ENCODE measurements at regions not wholly inside any gene's neighbourhood (a gene's known extent, or its start where the extent isn't known, plus 50 kb on each side); places are given as distances from the start of the nearest gene placed in this dataset.

GRCh38 chr4:19348746-19349145 lies 903.0 kb upstream of the SLIT2 start:
- H3K27me3 Mint-ChIP-seq (ENCODE audit: low read depth in 3 of 3), result no peaks in the 10 kb centered on the region

GRCh38 chr4:19346636-19347035 lies 905.1 kb upstream of the SLIT2 start:
- Histone ChIP-seq H2AFZ (ENCODE audit: insufficient read depth, low read depth, low read length, poor library complexity, severe bottlenecking) (no peak overlapping the region), H3K36me3 (replicated peaks in 1 of 2; ENCODE audit: control insufficient read depth in 1 of 2, insufficient read depth in 2 of 2, low read length in 2 of 2) (no peaks in the 10 kb centered on the region), H3K79me2 (ENCODE audit: insufficient read depth, low read length) (no peaks in the 10 kb centered on the region), H3K4me1 (ENCODE audit: control insufficient read depth in 1 of 2, insufficient read depth in 2 of 2, low read length in 2 of 2) (no peaks in the 10 kb centered on the region), H3K9ac (ENCODE audit: insufficient read depth, low read length, poor library complexity, severe bottlenecking) (no peak overlapping the region), H3K27me3 (ENCODE audit: control insufficient read depth in 2 of 2, insufficient read depth in 2 of 2, low read length in 2 of 2) (no peaks in the 10 kb centered on the region), H3K4me2 (replicated peaks; ENCODE audit: extremely low read depth, low read length, poor library complexity, severe bottlenecking) (no peak overlapping the region), H3K27ac (ENCODE audit: low read depth in 1 of 2, low read length in 2 of 2) (no peak overlapping the region), H4K20me1 (ENCODE audit: insufficient read depth, low read length) (no peaks in the 10 kb centered on the region), H3K4me3 (replicated peaks in 1 of 3; ENCODE audit: low read depth in 2 of 3, low read length in 3 of 3) (no peak overlapping the region), H3K9me3 (replicated peaks in 1 of 2; ENCODE audit: control insufficient read depth in 1 of 2, insufficient read depth in 1 of 2, low read length in 2 of 2) (no peaks in the 10 kb centered on the region)
- H3K27me3 Mint-ChIP-seq (ENCODE audit: low read depth in 3 of 3), result no peaks in the 10 kb centered on the region
- DNase-seq, result no peak
- no peak overlapping the region for H3K27ac Mint-ChIP-seq
- TF ChIP-seq CTCF (IDR thresholded peaks at IDR 0.05), result no peak
- H3K9me3 Mint-ChIP-seq, result peaks cover 0 to 15% (median 4%) of the 10 kb centered on the region in 7 donors
- intact Hi-C loops (cut with micrococcal nuclease), result no loop called here
- no peaks in the 10 kb centered on the region for H3K36me3 Mint-ChIP-seq
- H3K4me3 Mint-ChIP-seq, result no peak overlapping the region
- no CpG with 5 or more reads among the region's 3 CpGs for WGBS (ENCODE audit: insufficient coverage)
- no peaks in the 10 kb centered on the region for H3K4me1 Mint-ChIP-seq

More at GRCh38 chr4:19348746-19349145, 903.0 kb upstream of the SLIT2 start:
- no peaks in the 10 kb centered on the region for H4K20me1 ChIP-seq (ENCODE audit: insufficient read depth, low read length)
- no peak overlapping the region for H3K27ac ChIP-seq (ENCODE audit: low read depth in 1 of 2, low read length in 2 of 2)
- no peak for TF ChIP-seq CTCF (IDR thresholded peaks at IDR 0.05)
- H3K79me2 ChIP-seq (ENCODE audit: insufficient read depth, low read length), result no peaks in the 10 kb centered on the region
- H3K4me3 ChIP-seq (replicated peaks in 1 of 3; ENCODE audit: low read depth in 2 of 3, low read length in 3 of 3), result no peak overlapping the region
- H3K9me3 Mint-ChIP-seq, result peaks cover 0 to 9% (median 3%) of the 10 kb centered on the region in 7 donors
- no peaks in the 10 kb centered on the region for H3K4me1 ChIP-seq (ENCODE audit: control insufficient read depth in 1 of 2, insufficient read depth in 2 of 2, low read length in 2 of 2)
- H3K27ac Mint-ChIP-seq, result no peak overlapping the region
- no peaks in the 10 kb centered on the region for H3K27me3 ChIP-seq (ENCODE audit: control insufficient read depth in 2 of 2, insufficient read depth in 2 of 2, low read length in 2 of 2)
- no peaks in the 10 kb centered on the region for H3K9me3 ChIP-seq (replicated peaks in 1 of 2; ENCODE audit: control insufficient read depth in 1 of 2, insufficient read depth in 1 of 2, low read length in 2 of 2)
- H2AFZ ChIP-seq (ENCODE audit: insufficient read depth, low read depth, low read length, poor library complexity, severe bottlenecking), result no peak overlapping the region
- DNase-seq, result no peak
- no peaks in the 10 kb centered on the region for H3K36me3 ChIP-seq (replicated peaks in 1 of 2; ENCODE audit: control insufficient read depth in 1 of 2, insufficient read depth in 2 of 2, low read length in 2 of 2)
- intact Hi-C loops (cut with micrococcal nuclease), result no loop called here
- H3K4me2 ChIP-seq (replicated peaks; ENCODE audit: extremely low read depth, low read length, poor library complexity, severe bottlenecking), result no peak overlapping the region
- H3K9ac ChIP-seq (ENCODE audit: insufficient read depth, low read length, poor library complexity, severe bottlenecking), result no peak overlapping the region
- no peaks in the 10 kb centered on the region for H3K4me1 Mint-ChIP-seq
- no peak overlapping the region for H3K4me3 Mint-ChIP-seq
- H3K36me3 Mint-ChIP-seq, result no peaks in the 10 kb centered on the region
